Coronary artery (tissue), 2 donors: ENCODE measurements at regions not wholly inside any gene's neighbourhood (a gene's known extent, or its start where the extent isn't known, plus 50 kb on each side); places are given as distances from the start of the nearest gene placed in this dataset.

Source experiments
- DNase-seq: peaks from one replicate; pipeline ENCODE4 v3.0.0-alpha.2; 2017; ENCODE audit warnings: low spot score
- H3K27ac ChIP-seq, 2 donors: fragments of 200-600 bp; sonication (generic); one replicate each; pipeline ENCODE4 v1.5.1; 2016 to 2019
- H3K4me3 ChIP-seq: fragments of 200-600 bp; sonication (generic); 2 replicates; pipeline ENCODE4 v1.5.1; 2016; ENCODE audit warnings: mild to moderate bottlenecking, moderate library complexity
- CTCF ChIP-seq: fragments of 200-600 bp; sonication (generic); IDR thresholded peaks from one replicate; pipeline ENCODE4 v1.5.1; 2019; ENCODE audit warnings: antibody characterized with exemption

GRCh38 chr1:55334160-55334559 is 119.0 kb upstream of the USP24 start:
- TF ChIP-seq CTCF = no peak
- no peak for DNase-seq
- no peak overlapping the region for H3K27ac ChIP-seq
- no peak overlapping the region for H3K4me3 ChIP-seq

GRCh38 chr1:55333461-55333860 is 118.3 kb upstream of the USP24 start:
- Histone ChIP-seq H3K4me3 (no peak overlapping the region), H3K27ac (no peak overlapping the region)
- no peak for DNase-seq
- TF ChIP-seq CTCF = no peak

GRCh38 chr1:55331351-55331750 is 116.2 kb upstream of the USP24 start:
- no peak for TF ChIP-seq CTCF
- DNase-seq = peak; percentile 12
- no peak overlapping the region for H3K27ac ChIP-seq
- no peak overlapping the region for H3K4me3 ChIP-seq

- no peak for DNase-seq
- no peak overlapping the region for H3K27ac ChIP-seq
- H3K4me3 ChIP-seq = no peak overlapping the region
- no peak for TF ChIP-seq CTCF
These were observed 114.8 kb upstream of the USP24 start for GRCh38 chr1:55329808-55330432.

GRCh38 chr1:55329091-55329490 is 113.9 kb upstream of the USP24 start:
- H3K4me3 ChIP-seq = no peak overlapping the region
- H3K27ac ChIP-seq = no peak overlapping the region
- DNase-seq = no peak
- no peak for TF ChIP-seq CTCF

- Histone ChIP-seq H3K27ac (no peak overlapping the region), H3K4me3 (no peak overlapping the region)
- TF ChIP-seq CTCF = no peak
- no peak for DNase-seq
These were observed 111.5 kb upstream of the USP24 start for GRCh38 chr1:55326496-55327243.

- DNase-seq = no peak
- no peak overlapping the region for H3K27ac ChIP-seq
- H3K4me3 ChIP-seq = no peak overlapping the region
- TF ChIP-seq CTCF = no peak
These were observed 108.6 kb upstream of the USP24 start for GRCh38 chr1:55323760-55324159.
